Central memory CD8-positive, alpha-beta T cell (primary cell): ENCODE measurements at regions not wholly inside any gene's neighbourhood (a gene's known extent, or its start where the extent isn't known, plus 50 kb on each side); places are given as distances from the start of the nearest gene placed in this dataset.

Experiments used
- ATAC-seq: fragments of 150-1000 bp; cut with Tn5 transposase; replicated peaks from 2 replicates; pipeline ENCODE4 v1.10.0; 2022; ENCODE audit warnings: mild to moderate bottlenecking, moderate FRiP score, moderate number of reproducible peaks; ENCODE audit not compliant: poor library complexity, severe bottlenecking; ENCODE audit errors: extremely low read depth
- DNase-seq, 2 donors: peaks; one replicate each; pipeline ENCODE4 v3.0.0; 2021; ENCODE audit warnings: low spot score in 2 of 2
- H3K27ac Mint-ChIP-seq: one replicate; pipeline ENCODE4 v1.8.0; 2022; ENCODE audit warnings: low read depth, mild to moderate bottlenecking, moderate library complexity, mixed read lengths
- H3K27me3 Mint-ChIP-seq: one replicate; pipeline ENCODE4 v1.8.0; 2022; ENCODE audit warnings: mixed read lengths
- H3K36me3 Mint-ChIP-seq: one replicate; pipeline ENCODE4 v1.8.0; 2022; ENCODE audit warnings: mild to moderate bottlenecking, moderate library complexity, mixed read lengths; ENCODE audit not compliant: insufficient read depth
- H3K4me1 Mint-ChIP-seq: one replicate; pipeline ENCODE4 v1.8.0; 2022; ENCODE audit warnings: mixed read lengths
- H3K4me3 Mint-ChIP-seq: one replicate; pipeline ENCODE4 v1.8.0; 2022; ENCODE audit warnings: mild to moderate bottlenecking, moderate library complexity, mixed read lengths
- H3K9me3 Mint-ChIP-seq: one replicate; pipeline ENCODE4 v1.8.0; 2022; ENCODE audit warnings: mixed read lengths

- peaks cover 2% of the 10 kb centered on the region for H3K36me3 Mint-ChIP-seq
- no peak for ATAC-seq
- no peaks in the 10 kb centered on the region for H3K27me3 Mint-ChIP-seq
- peaks cover 6% of the 10 kb centered on the region for H3K9me3 Mint-ChIP-seq
- DNase-seq, result no peak
- H3K4me1 Mint-ChIP-seq, result no peaks in the 10 kb centered on the region
- no peak overlapping the region for H3K27ac Mint-ChIP-seq
- H3K4me3 Mint-ChIP-seq, result no peak overlapping the region
Measured at GRCh38 chr7:46153583-46153950, 232.5 kb upstream of the IGFBP3 start.

- Mint-ChIP-seq H3K9me3 (no peaks in the 10 kb centered on the region), H3K4me3 (no peak overlapping the region), H3K36me3 (peaks cover 2% of the 10 kb centered on the region), H3K27me3 (no peaks in the 10 kb centered on the region), H3K27ac (no peak overlapping the region), H3K4me1 (no peaks in the 10 kb centered on the region)
- DNase-seq (no peak), ATAC-seq (no peak)
Measured at GRCh38 chr7:46152696-46153095, 231.6 kb upstream of the IGFBP3 start.

- no peak for ATAC-seq
- H3K4me3 Mint-ChIP-seq, result no peak overlapping the region
- H3K27me3 Mint-ChIP-seq, result no peaks in the 10 kb centered on the region
- H3K4me1 Mint-ChIP-seq, result no peaks in the 10 kb centered on the region
- peaks cover 7% of the 10 kb centered on the region for H3K9me3 Mint-ChIP-seq
- peaks cover 2% of the 10 kb centered on the region for H3K36me3 Mint-ChIP-seq
- DNase-seq, result no peak
- H3K27ac Mint-ChIP-seq, result no peak overlapping the region
Measured at GRCh38 chr7:46150721-46151120, 229.6 kb upstream of the IGFBP3 start.

GRCh38 chr7:46150202-46150601, 229.1 kb upstream of the IGFBP3 start:
- Mint-ChIP-seq H3K9me3 (peaks cover 10% of the 10 kb centered on the region), H3K4me3 (no peak overlapping the region), H3K36me3 (peaks cover 2% of the 10 kb centered on the region), H3K27me3 (no peaks in the 10 kb centered on the region), H3K27ac (no peak overlapping the region), H3K4me1 (no peaks in the 10 kb centered on the region)
- ATAC-seq (no peak), DNase-seq (no peak)

GRCh38 chr7:46147871-46148270, 226.8 kb upstream of the IGFBP3 start:
- H3K4me3 Mint-ChIP-seq, result no peak overlapping the region
- no peaks in the 10 kb centered on the region for H3K27me3 Mint-ChIP-seq
- DNase-seq (no peak), ATAC-seq (no peak)
- no peaks in the 10 kb centered on the region for H3K4me1 Mint-ChIP-seq
- H3K27ac Mint-ChIP-seq, result no peak overlapping the region
- H3K36me3 Mint-ChIP-seq, result peaks cover 2% of the 10 kb centered on the region
- peaks cover 11% of the 10 kb centered on the region for H3K9me3 Mint-ChIP-seq

GRCh38 chr7:46146454-46147255, 225.6 kb upstream of the IGFBP3 start:
- no peaks in the 10 kb centered on the region for H3K4me1 Mint-ChIP-seq
- peaks cover 2% of the 10 kb centered on the region for H3K36me3 Mint-ChIP-seq
- DNase-seq (no peak), ATAC-seq (no peak)
- peaks cover 11% of the 10 kb centered on the region for H3K9me3 Mint-ChIP-seq
- H3K27me3 Mint-ChIP-seq, result no peaks in the 10 kb centered on the region
- H3K27ac Mint-ChIP-seq, result peak overlapping the region; percentile 19
- H3K4me3 Mint-ChIP-seq, result no peak overlapping the region

- no peak for ATAC-seq
- Mint-ChIP-seq H3K9me3 (peaks cover 11% of the 10 kb centered on the region), H3K36me3 (peaks cover 2% of the 10 kb centered on the region), H3K4me1 (no peaks in the 10 kb centered on the region), H3K27me3 (no peaks in the 10 kb centered on the region), H3K27ac (no peak overlapping the region), H3K4me3 (no peak overlapping the region)
- no peak for DNase-seq
Measured at GRCh38 chr7:46145412-46145811, 224.3 kb upstream of the IGFBP3 start.

GRCh38 chr7:46143949-46144917, 223.2 kb upstream of the IGFBP3 start:
- Mint-ChIP-seq H3K27ac (no peak overlapping the region), H3K9me3 (peaks cover 11% of the 10 kb centered on the region), H3K36me3 (no peaks in the 10 kb centered on the region), H3K4me3 (no peak overlapping the region), H3K4me1 (no peaks in the 10 kb centered on the region), H3K27me3 (no peaks in the 10 kb centered on the region)
- DNase-seq, result no peak
- no peak for ATAC-seq

- no peaks in the 10 kb centered on the region for H3K27me3 Mint-ChIP-seq
- no peak for DNase-seq
- no peak for ATAC-seq
- no peaks in the 10 kb centered on the region for H3K4me1 Mint-ChIP-seq
- peaks cover 11% of the 10 kb centered on the region for H3K9me3 Mint-ChIP-seq
- no peak overlapping the region for H3K27ac Mint-ChIP-seq
- no peak overlapping the region for H3K4me3 Mint-ChIP-seq
- H3K36me3 Mint-ChIP-seq, result no peaks in the 10 kb centered on the region
Measured at GRCh38 chr7:46143421-46143820, 222.3 kb upstream of the IGFBP3 start.

- Mint-ChIP-seq H3K4me1 (no peaks in the 10 kb centered on the region), H3K27me3 (no peaks in the 10 kb centered on the region), H3K36me3 (no peaks in the 10 kb centered on the region), H3K9me3 (peaks cover 2% of the 10 kb centered on the region), H3K27ac (no peak overlapping the region), H3K4me3 (no peak overlapping the region)
- no peak for DNase-seq
- no peak for ATAC-seq
Measured at GRCh38 chr7:46139079-46139478, 218.0 kb upstream of the IGFBP3 start.

- Mint-ChIP-seq H3K4me3 (no peak overlapping the region), H3K27ac (no peak overlapping the region), H3K9me3 (peaks cover 6% of the 10 kb centered on the region), H3K4me1 (no peaks in the 10 kb centered on the region), H3K36me3 (no peaks in the 10 kb centered on the region), H3K27me3 (no peaks in the 10 kb centered on the region)
- DNase-seq (no peak), ATAC-seq (no peak)
Measured at GRCh38 chr7:46137725-46138124, 216.7 kb upstream of the IGFBP3 start.

- no peaks in the 10 kb centered on the region for H3K4me1 Mint-ChIP-seq
- H3K9me3 Mint-ChIP-seq, result peaks cover 6% of the 10 kb centered on the region
- DNase-seq (no peak), ATAC-seq (no peak)
- no peak overlapping the region for H3K27ac Mint-ChIP-seq
- no peaks in the 10 kb centered on the region for H3K36me3 Mint-ChIP-seq
- no peak overlapping the region for H3K4me3 Mint-ChIP-seq
- H3K27me3 Mint-ChIP-seq, result no peaks in the 10 kb centered on the region
Measured at GRCh38 chr7:46135557-46135956, 214.5 kb upstream of the IGFBP3 start.

GRCh38 chr7:46134795-46135194, 213.7 kb upstream of the IGFBP3 start:
- ATAC-seq (no peak), DNase-seq (no peak)
- Mint-ChIP-seq H3K9me3 (peaks cover 6% of the 10 kb centered on the region), H3K27ac (no peak overlapping the region), H3K27me3 (no peaks in the 10 kb centered on the region), H3K36me3 (no peaks in the 10 kb centered on the region), H3K4me1 (no peaks in the 10 kb centered on the region), H3K4me3 (no peak overlapping the region)
